Body of pancreas (tissue), 4 donors: ENCODE measurements at regions not wholly inside any gene's neighbourhood (a gene's known extent, or its start where the extent isn't known, plus 50 kb on each side); places are given as distances from the start of the nearest gene placed in this dataset.

Experiments used
- CTCF ChIP-seq, 7 experiments: fragments of 450-650 bp in 4 of 7; fragments of 200-600 bp in 3 of 7; sonication (generic) in 3 of 7; IDR thresholded peaks; one replicate each; pipeline ENCODE4 v1.5.1; 2016 to 2019; ENCODE audit warnings: antibody characterized with exemption in 7 of 7
- POLR2A ChIP-seq, 3 donors: fragments of 450-650 bp; IDR thresholded peaks; one replicate each; pipeline ENCODE4 v1.6.1; 2016; ENCODE audit warnings: antibody characterized with exemption in 3 of 3, mild to moderate bottlenecking in 2 of 3

GRCh38 chr1:232109391-232109790 is 482.8 kb downstream of the DISC1 start:
- TF ChIP-seq CTCF (IDR thresholded peaks at IDR 0.05) (no peak), POLR2A (IDR thresholded peaks at IDR 0.05) (no peak)
